Upper lobe of left lung (tissue), 6 donors: ENCODE measurements at regions not wholly inside any gene's neighbourhood (a gene's known extent, or its start where the extent isn't known, plus 50 kb on each side); places are given as distances from the start of the nearest gene placed in this dataset.

Experiments
- ATAC-seq, 2 donors: fragments of 200-7000 bp; cut with Tn5 transposase; one replicate each; pipeline ENCODE4 v1.9.1; 2022; ENCODE audit warnings: mild to moderate bottlenecking in 2 of 2, moderate library complexity in 2 of 2; ENCODE audit not compliant: low FRiP score in 2 of 2
- DNase-seq, 2 donors: peaks; one replicate each; pipeline ENCODE4 v3.0.0-alpha.2; 2019 to 2020
- H3K27ac ChIP-seq, 4 donors: fragments of 200-600 bp; sonication (generic); one replicate each; pipeline ENCODE4 v1.5.1; 2016 to 2019
- H3K27me3 ChIP-seq, 4 donors: fragments of 200-600 bp; sonication (generic); one replicate each; pipeline ENCODE4 v1.5.1; 2017 to 2019
- H3K36me3 ChIP-seq, 4 donors: fragments of 200-600 bp; sonication (generic); one replicate each; pipeline ENCODE4 v1.5.1; 2016 to 2019
- H3K4me1 ChIP-seq, 4 donors: fragments of 200-600 bp; sonication (generic); one replicate each; pipeline ENCODE4 v1.5.1; 2018 to 2019
- H3K4me3 ChIP-seq, 4 donors: fragments of 200-600 bp; sonication (generic); one replicate each; pipeline ENCODE4 v1.5.1; 2017 to 2019; ENCODE audit warnings: mild to moderate bottlenecking in 2 of 4, moderate library complexity in 1 of 4
- H3K9me3 ChIP-seq, 4 donors: fragments of 200-600 bp; sonication (generic); one replicate each; pipeline ENCODE4 v1.5.1; 2018 to 2019
- CTCF ChIP-seq, 6 experiments: fragments of 450-650 bp in 4 of 6; fragments of 200-600 bp in 2 of 6; sonication (generic) in 2 of 6; IDR thresholded peaks; one replicate each; pipeline ENCODE4 v1.5.1; 2016 to 2019; ENCODE audit warnings: antibody characterized with exemption in 6 of 6
- EP300 ChIP-seq, 4 donors: sonication (generic); formaldehyde crosslinking; IDR thresholded peaks; one replicate each; pipeline ENCODE4 v1.5.1; 2017; ENCODE audit warnings: antibody characterized with exemption in 4 of 4, control low read depth in 2 of 4
- POLR2A ChIP-seq, 4 donors: fragments of 450-650 bp; IDR thresholded peaks; one replicate each; pipeline ENCODE4 v1.5.1; 2016 to 2017; ENCODE audit warnings: antibody characterized with exemption in 4 of 4, mild to moderate bottlenecking in 2 of 4
- POLR2AphosphoS5 ChIP-seq, 2 donors: sonication (generic); formaldehyde crosslinking; IDR thresholded peaks; one replicate each; pipeline ENCODE4 v1.5.1; 2017; ENCODE audit warnings: antibody characterized with exemption in 2 of 2
- WGBS, 2 donors: methylation state at CpG; one replicate each; pipeline ENCODE4 v1.1.5; 2017 to 2018; 5-methylcytosine and 5-hydroxymethylcytosine counted together
- donor health status: DM: no; HTN: no; CAD: no; lungs with moderate emphysema.
- donor health status: DM: no; HTN: yes; CAD: no; lungs with severe emphysema.

- peak in 1 of 2 donors; percentile 55 for ATAC-seq
- H3K9me3 ChIP-seq: no peaks in the 10 kb centered on the region
- DNase-seq: no peak
- H3K4me3 ChIP-seq: no peak overlapping the region
- no peak overlapping the region for H3K27ac ChIP-seq
- WGBS, 2 donors: 66 to 73% methylated on average over 3 of the region's 3 CpGs
- no peaks in the 10 kb centered on the region for H3K36me3 ChIP-seq
- H3K27me3 ChIP-seq: no peaks in the 10 kb centered on the region
- TF ChIP-seq EP300 (IDR thresholded peaks at IDR 0.05) (no peak), POLR2A (IDR thresholded peaks at IDR 0.05) (no peak), POLR2AphosphoS5 (IDR thresholded peaks at IDR 0.05) (no peak), CTCF (IDR thresholded peaks at IDR 0.05) (no peak)
- no peaks in the 10 kb centered on the region for H3K4me1 ChIP-seq
Observed at GRCh38 chr5:165139721-165140120, 1634.3 kb downstream of the MAT2B start.

GRCh38 chr5:165143741-165144140 is 1638.3 kb downstream of the MAT2B start:
- no peaks in the 10 kb centered on the region for H3K27me3 ChIP-seq
- H3K4me1 ChIP-seq: no peaks in the 10 kb centered on the region
- no peak overlapping the region for H3K27ac ChIP-seq
- no peaks in the 10 kb centered on the region for H3K36me3 ChIP-seq
- no peak for TF ChIP-seq POLR2A (IDR thresholded peaks at IDR 0.05)
- no peak for TF ChIP-seq POLR2AphosphoS5 (IDR thresholded peaks at IDR 0.05)
- TF ChIP-seq CTCF (IDR thresholded peaks at IDR 0.05): no peak
- TF ChIP-seq EP300 (IDR thresholded peaks at IDR 0.05): no peak
- DNase-seq: no peak
- no peak overlapping the region for H3K4me3 ChIP-seq
- no peaks in the 10 kb centered on the region for H3K9me3 ChIP-seq
- no peak for ATAC-seq
- WGBS, 2 donors: 34 to 35% methylated on average over 4 of the region's 4 CpGs

- H3K27me3 ChIP-seq: no peaks in the 10 kb centered on the region
- H3K9me3 ChIP-seq: no peaks in the 10 kb centered on the region
- no peak overlapping the region for H3K4me3 ChIP-seq
- no peak overlapping the region for H3K27ac ChIP-seq
- TF ChIP-seq CTCF (IDR thresholded peaks at IDR 0.05) (no peak), POLR2AphosphoS5 (IDR thresholded peaks at IDR 0.05) (no peak), EP300 (IDR thresholded peaks at IDR 0.05) (no peak), POLR2A (IDR thresholded peaks at IDR 0.05) (no peak)
- ATAC-seq (no peak), DNase-seq (no peak)
- H3K36me3 ChIP-seq: no peaks in the 10 kb centered on the region
- WGBS, 2 donors: 93% methylated on average over 1 of the region's 1 CpG
- H3K4me1 ChIP-seq: no peaks in the 10 kb centered on the region
Observed at GRCh38 chr5:165149431-165149830, 1644.0 kb downstream of the MAT2B start.

GRCh38 chr5:165152058-165152457 is 1646.6 kb downstream of the MAT2B start:
- no peak for ATAC-seq
- no peak overlapping the region for H3K4me3 ChIP-seq
- no peaks in the 10 kb centered on the region for H3K9me3 ChIP-seq
- H3K36me3 ChIP-seq: no peaks in the 10 kb centered on the region
- no peaks in the 10 kb centered on the region for H3K27me3 ChIP-seq
- H3K4me1 ChIP-seq: no peaks in the 10 kb centered on the region
- WGBS, 2 donors: 74 to 82% methylated on average over 2 of the region's 2 CpGs
- H3K27ac ChIP-seq: no peak overlapping the region
- TF ChIP-seq POLR2A (IDR thresholded peaks at IDR 0.05): no peak
- no peak for TF ChIP-seq POLR2AphosphoS5 (IDR thresholded peaks at IDR 0.05)
- no peak for TF ChIP-seq EP300 (IDR thresholded peaks at IDR 0.05)
- TF ChIP-seq CTCF (IDR thresholded peaks at IDR 0.05): no peak
- DNase-seq: no peak

GRCh38 chr5:165157219-165157618 is 1651.8 kb downstream of the MAT2B start:
- no peak for ATAC-seq
- Histone ChIP-seq H3K27me3 (no peaks in the 10 kb centered on the region), H3K4me3 (no peak overlapping the region), H3K4me1 (no peaks in the 10 kb centered on the region), H3K9me3 (no peaks in the 10 kb centered on the region), H3K27ac (no peak overlapping the region), H3K36me3 (no peaks in the 10 kb centered on the region)
- DNase-seq: no peak
- 79 to 91% methylated on average over 1 of the region's 1 CpG for WGBS, 2 donors
- TF ChIP-seq POLR2AphosphoS5 (IDR thresholded peaks at IDR 0.05): no peak
- no peak for TF ChIP-seq EP300 (IDR thresholded peaks at IDR 0.05)
- TF ChIP-seq CTCF (IDR thresholded peaks at IDR 0.05): no peak
- no peak for TF ChIP-seq POLR2A (IDR thresholded peaks at IDR 0.05)
